A673 (cell line): ENCODE measurements at regions not wholly inside any gene's neighbourhood (a gene's known extent, or its start where the extent isn't known, plus 50 kb on each side); places are given as distances from the start of the nearest gene placed in this dataset.

Source experiments
- EZH2 ChIP-seq: fragments of 200-600 bp; sonication (generic); IDR thresholded peaks from 2 replicates; pipeline ENCODE4 v1.6.1; 2017; ENCODE audit warnings: borderline replicate concordance, low read depth, mild to moderate bottlenecking, mixed read lengths, antibody characterized with exemption, low read length; ENCODE audit not compliant: poor library complexity, severe bottlenecking
- TF ChIP-seq, protein P1 (sequence below): fragments of 300-800, 200-600 bp; sonication (generic); conservative IDR thresholded peaks from 2 replicates; pipeline ENCODE4 v1.5.1; 2017; ENCODE audit warnings: low read depth, mild to moderate bottlenecking, antibody characterized with exemption, low read length, moderate library complexity, mixed read lengths

GRCh38 chr9:1962122-1962521 lies 53.0 kb upstream of the SMARCA2 start:
- TF ChIP-seq, protein P1, sequence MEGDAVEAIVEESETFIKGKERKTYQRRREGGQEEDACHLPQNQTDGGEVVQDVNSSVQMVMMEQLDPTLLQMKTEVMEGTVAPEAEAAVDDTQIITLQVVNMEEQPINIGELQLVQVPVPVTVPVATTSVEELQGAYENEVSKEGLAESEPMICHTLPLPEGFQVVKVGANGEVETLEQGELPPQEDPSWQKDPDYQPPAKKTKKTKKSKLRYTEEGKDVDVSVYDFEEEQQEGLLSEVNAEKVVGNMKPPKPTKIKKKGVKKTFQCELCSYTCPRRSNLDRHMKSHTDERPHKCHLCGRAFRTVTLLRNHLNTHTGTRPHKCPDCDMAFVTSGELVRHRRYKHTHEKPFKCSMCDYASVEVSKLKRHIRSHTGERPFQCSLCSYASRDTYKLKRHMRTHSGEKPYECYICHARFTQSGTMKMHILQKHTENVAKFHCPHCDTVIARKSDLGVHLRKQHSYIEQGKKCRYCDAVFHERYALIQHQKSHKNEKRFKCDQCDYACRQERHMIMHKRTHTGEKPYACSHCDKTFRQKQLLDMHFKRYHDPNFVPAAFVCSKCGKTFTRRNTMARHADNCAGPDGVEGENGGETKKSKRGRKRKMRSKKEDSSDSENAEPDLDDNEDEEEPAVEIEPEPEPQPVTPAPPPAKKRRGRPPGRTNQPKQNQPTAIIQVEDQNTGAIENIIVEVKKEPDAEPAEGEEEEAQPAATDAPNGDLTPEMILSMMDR: no peak
- no peak for TF ChIP-seq EZH2
